Endothelial cell of umbilical vein (primary cell): ENCODE measurements at regions not wholly inside any gene's neighbourhood (a gene's known extent, or its start where the extent isn't known, plus 50 kb on each side); places are given as distances from the start of the nearest gene placed in this dataset.

Experiments used
- BruUV-seq: library from RNA; stranded (reverse); fragments of 400-500 nt; replicated peaks from 2 replicates; lab custom pipeline; 2021; lab: Mats Ljungman, UMichigan
- CTCF ChIA-PET: fragments of 300-600, 350-600 bp; sonication (Branson Sonifier 250); formaldehyde crosslinking; loops from one replicate; lab custom pipeline; 2021; ENCODE audit warnings: antibody characterized with exemption, inconsistent platforms; lab: Charles Lee
- POLR2A ChIA-PET: fragments of 300-600, 350-600 bp; sonication (Branson Sonifier 250); formaldehyde crosslinking; loops from one replicate; lab custom pipeline; 2021; ENCODE audit warnings: antibody characterized with exemption, inconsistent platforms; lab: Charles Lee
- DNase-seq: peaks from one replicate; pipeline ENCODE4 v3.0.0-alpha.2; 2011; ENCODE audit warnings: low read depth, low spot score
- FAIRE-seq: peaks from 2 replicates; lab custom pipeline; 2011; peaks lifted over from hg19 to GRCh38; lab: Jason Lieb, UNC
- H2AFZ ChIP-seq: 2 replicates; pipeline ENCODE4 v1.6.0; 2012; ENCODE audit warnings: low read depth, low read length, control low read depth, inconsistent platforms
- H3K27ac ChIP-seq: 2 replicates; pipeline ENCODE4 v1.5.1; 2011; ENCODE audit warnings: low read depth, mild to moderate bottlenecking, control low read depth, low read length, moderate library complexity; ENCODE audit not compliant: insufficient read depth
- H3K27me3 ChIP-seq, 2 experiments: 2 replicates each; pipeline versions ENCODE4 v1.6.0 to v1.6.1; 2011; ENCODE audit warnings: low read length in 2 of 2, mixed read lengths in 1 of 2; ENCODE audit not compliant: control insufficient read depth in 2 of 2, insufficient read depth in 2 of 2
- H3K36me3 ChIP-seq, 2 experiments: 2 replicates in 1 of 2; 3 replicates in 1 of 2; pipeline ENCODE4 v1.5.1; 2011; ENCODE audit warnings: low read length in 2 of 2, mild to moderate bottlenecking in 1 of 2, moderate library complexity in 1 of 2; ENCODE audit not compliant: control insufficient read depth in 2 of 2, insufficient read depth in 2 of 2; ENCODE audit errors: extremely low read depth in 1 of 2
- H3K4me1 ChIP-seq: 3 replicates; pipeline ENCODE4 v1.5.1; 2011; ENCODE audit warnings: mild to moderate bottlenecking, low read length; ENCODE audit not compliant: control insufficient read depth, insufficient read depth; ENCODE audit errors: extremely low read depth
- H3K4me2 ChIP-seq: 2 replicates; pipeline ENCODE4 v1.6.1; 2011; ENCODE audit warnings: low read length, control low read depth, mixed read lengths; ENCODE audit not compliant: insufficient read depth
- H3K4me3 ChIP-seq, 3 experiments: fragments of 200-600 bp in 1 of 3; sonication (generic), shearing (Covaris generic) in 1 of 3; replicated peaks in 1 of 3; 2 replicates each; pipeline ENCODE4 v1.5.1; 2011 to 2016; ENCODE audit warnings: control low read depth in 3 of 3, low read length in 3 of 3, mild to moderate bottlenecking in 2 of 3, inconsistent platforms in 1 of 3, low read depth in 1 of 3, moderate library complexity in 1 of 3; ENCODE audit not compliant: insufficient read depth in 1 of 3
- H3K79me2 ChIP-seq: 2 replicates; pipeline ENCODE4 v1.6.0; 2012; ENCODE audit warnings: low read length, inconsistent platforms; ENCODE audit not compliant: control insufficient read depth, insufficient read depth
- H3K9ac ChIP-seq: replicated peaks from 2 replicates; pipeline ENCODE3; 2011; ENCODE audit warnings: low read length, control low read depth; ENCODE audit not compliant: insufficient read depth; ENCODE audit errors: extremely low read depth
- H3K9me1 ChIP-seq: replicated peaks from 3 replicates; pipeline ENCODE4 v1.6.0; 2011; ENCODE audit warnings: mild to moderate bottlenecking, low read length; ENCODE audit not compliant: control insufficient read depth, insufficient read depth; ENCODE audit errors: extremely low read depth
- H3K9me3 ChIP-seq: replicated peaks from 2 replicates; pipeline ENCODE4 v1.5.1; 2012; ENCODE audit warnings: low read length, inconsistent platforms; ENCODE audit not compliant: control insufficient read depth, insufficient read depth
- H4K20me1 ChIP-seq: replicated peaks from 2 replicates; pipeline ENCODE3; 2011; ENCODE audit warnings: mild to moderate bottlenecking, low read length; ENCODE audit not compliant: control insufficient read depth, insufficient read depth; ENCODE audit errors: extremely low read depth
- EZH2 ChIP-seq: IDR thresholded peaks from 2 replicates; pipeline ENCODE4 v1.6.1; 2012; ENCODE audit warnings: borderline replicate concordance, low read depth, mild to moderate bottlenecking, moderate library complexity, low read length, inconsistent platforms; ENCODE audit not compliant: severe bottlenecking
- FOS ChIP-seq: IDR thresholded peaks from 2 replicates; pipeline ENCODE4 v1.6.1; 2011; ENCODE audit warnings: mild to moderate bottlenecking, low read length, moderate library complexity, borderline replicate concordance; ENCODE audit not compliant: insufficient read depth
- GATA2 ChIP-seq: IDR thresholded peaks from 2 replicates; pipeline ENCODE4 v1.7.0; 2011; ENCODE audit warnings: low read depth, mild to moderate bottlenecking, moderate library complexity, mixed read lengths, low read length; ENCODE audit not compliant: insufficient read length, insufficient read depth
- JUN ChIP-seq: IDR thresholded peaks from 2 replicates; pipeline ENCODE4 v1.6.1; 2011; ENCODE audit warnings: borderline replicate concordance, low read depth; ENCODE audit not compliant: insufficient read length, insufficient read depth
- MYC ChIP-seq: IDR thresholded peaks from one replicate; pipeline ENCODE4 v1.6.1; 2011; ENCODE audit warnings: mild to moderate bottlenecking, low read depth, low read length
- POLR2A ChIP-seq: IDR thresholded peaks from 2 replicates; pipeline ENCODE4 v1.6.1; 2012; ENCODE audit warnings: low read depth, mild to moderate bottlenecking, control low read depth, low read length
- POLR2AphosphoS5 ChIP-seq: IDR thresholded peaks from 2 replicates; pipeline ENCODE4 v1.6.1; 2012; ENCODE audit warnings: low read depth, mild to moderate bottlenecking, control low read depth, low read length, moderate library complexity; ENCODE audit not compliant: insufficient read depth
- dilution Hi-C: fragments of 300-500 bp; cut with MboI; formaldehyde crosslinking; loops from one replicate; pipeline ENCODE4 v1.15.0; 2019; ENCODE audit warnings: low sequenced_read_pairs; ENCODE audit not compliant: extremely low pct_ligation_motif_present
- intact Hi-C: fragments of 100-400 bp; cut with micrococcal nuclease; formaldehyde crosslinking; loops from one replicate; pipeline ENCODE4 v1.10.0; 2022
- TF ChIP-seq, protein P1 (sequence below): IDR thresholded peaks from 2 replicates; pipeline ENCODE4 v1.6.1; 2011; ENCODE audit not compliant: insufficient read depth, insufficient read length
- TF ChIP-seq, protein P2 (sequence below), 2 donors: IDR thresholded peaks; 1 replicate in 1 of 2; 2 replicates in 1 of 2; pipeline ENCODE4 v1.5.1; 2011; ENCODE audit warnings: low read length in 2 of 2, mild to moderate bottlenecking in 2 of 2, moderate library complexity in 2 of 2, control low read depth in 1 of 2, inconsistent platforms in 1 of 2, low read depth in 1 of 2; ENCODE audit not compliant: insufficient read depth in 1 of 2; ENCODE audit errors: extremely low read depth in 1 of 2

DNA sequence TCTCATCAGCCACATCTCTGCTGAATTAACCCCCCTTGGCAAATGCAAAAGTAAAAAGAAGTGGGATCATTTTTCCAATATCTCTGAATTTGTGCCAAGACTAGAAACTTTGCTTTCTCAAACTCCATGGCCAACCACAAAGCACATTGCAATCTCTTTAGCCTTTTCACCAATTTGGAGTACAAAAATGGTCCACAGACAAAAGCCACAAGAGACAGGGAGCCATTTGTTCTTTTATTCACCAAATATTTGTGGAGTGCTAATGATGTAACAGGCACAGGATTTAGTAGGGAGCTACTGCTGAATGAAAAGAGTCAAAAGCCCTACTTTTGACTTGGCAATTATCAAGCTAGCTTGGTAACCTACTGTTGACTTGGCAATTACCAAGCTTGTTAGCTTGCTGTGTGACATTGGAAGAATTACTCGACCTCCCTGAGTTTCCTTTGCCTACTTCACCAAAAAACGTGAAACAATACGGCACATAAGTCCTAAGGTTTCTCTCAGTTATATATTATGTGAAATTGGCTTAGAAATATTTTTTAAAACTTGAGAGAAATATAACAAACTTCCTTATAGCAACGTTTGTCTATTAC lies 97.1 kb upstream of the KLF3 start:
- TF ChIP-seq POLR2A (no peak), JUN (no peak), POLR2AphosphoS5 (no peak), GATA2 (no peak), FOS (no peak), MYC (no peak), EZH2 (no peak)
- TF ChIP-seq, protein P1, sequence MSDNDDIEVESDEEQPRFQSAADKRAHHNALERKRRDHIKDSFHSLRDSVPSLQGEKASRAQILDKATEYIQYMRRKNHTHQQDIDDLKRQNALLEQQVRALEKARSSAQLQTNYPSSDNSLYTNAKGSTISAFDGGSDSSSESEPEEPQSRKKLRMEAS = no peak
- TF ChIP-seq, protein P2, sequence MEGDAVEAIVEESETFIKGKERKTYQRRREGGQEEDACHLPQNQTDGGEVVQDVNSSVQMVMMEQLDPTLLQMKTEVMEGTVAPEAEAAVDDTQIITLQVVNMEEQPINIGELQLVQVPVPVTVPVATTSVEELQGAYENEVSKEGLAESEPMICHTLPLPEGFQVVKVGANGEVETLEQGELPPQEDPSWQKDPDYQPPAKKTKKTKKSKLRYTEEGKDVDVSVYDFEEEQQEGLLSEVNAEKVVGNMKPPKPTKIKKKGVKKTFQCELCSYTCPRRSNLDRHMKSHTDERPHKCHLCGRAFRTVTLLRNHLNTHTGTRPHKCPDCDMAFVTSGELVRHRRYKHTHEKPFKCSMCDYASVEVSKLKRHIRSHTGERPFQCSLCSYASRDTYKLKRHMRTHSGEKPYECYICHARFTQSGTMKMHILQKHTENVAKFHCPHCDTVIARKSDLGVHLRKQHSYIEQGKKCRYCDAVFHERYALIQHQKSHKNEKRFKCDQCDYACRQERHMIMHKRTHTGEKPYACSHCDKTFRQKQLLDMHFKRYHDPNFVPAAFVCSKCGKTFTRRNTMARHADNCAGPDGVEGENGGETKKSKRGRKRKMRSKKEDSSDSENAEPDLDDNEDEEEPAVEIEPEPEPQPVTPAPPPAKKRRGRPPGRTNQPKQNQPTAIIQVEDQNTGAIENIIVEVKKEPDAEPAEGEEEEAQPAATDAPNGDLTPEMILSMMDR (IDR thresholded peaks at IDR 0.05; ENCODE audit: extremely low read depth in 1 of 2, insufficient read depth in 1 of 2, low read depth in 1 of 2, low read length in 2 of 2) = no peak
- Histone ChIP-seq H4K20me1 (no peaks in the 10 kb centered on the region), H3K27me3 (peaks cover 0 to 4% of the 10 kb centered on the region in 2 experiments), H3K36me3 (no peaks in the 10 kb centered on the region), H3K9me1 (no peaks in the 10 kb centered on the region), H3K9ac (no peak overlapping the region), H3K4me2 (no peak overlapping the region), H3K9me3 (no peaks in the 10 kb centered on the region), H2AFZ (no peak overlapping the region), H3K27ac (no peak overlapping the region), H3K4me1 (peaks cover 5% of the 10 kb centered on the region), H3K79me2 (no peaks in the 10 kb centered on the region), H3K4me3 (no peak overlapping the region)
- no peak for DNase-seq
- POLR2A ChIA-PET = no interaction called here
- no TSS peak for BruUV-seq
- dilution Hi-C loops = no loop called here
- intact Hi-C loops = no loop called here
- CTCF ChIA-PET = interaction anchor here (1.0 kb wide), 1 partner anchor 46 kb away, joined by 3 read pairs; no protein-coding TSS in a partner anchor
- no peak for FAIRE-seq
